Naive thymus-derived CD4-positive, alpha-beta T cell (primary cell): ENCODE measurements at regions not wholly inside any gene's neighbourhood (a gene's known extent, or its start where the extent isn't known, plus 50 kb on each side); places are given as distances from the start of the nearest gene placed in this dataset.
"Not testable (repeated sequence)": the region's sequence is repeated elsewhere in the genome, so short reads cannot be mapped to it uniquely, and the experiment has no call there.

Experiments
- ATAC-seq: fragments of 150-1000 bp; cut with Tn5 transposase; 2 replicates; pipeline ENCODE4 v1.10.0; 2021; ENCODE audit warnings: mild to moderate bottlenecking, moderate library complexity
- CTCF ChIA-PET: fragments of 350-600 bp; sonication (Branson Sonifier 250); formaldehyde crosslinking; loops from one replicate; lab custom pipeline; 2021; ENCODE audit warnings: antibody characterized with exemption; lab: Charles Lee
- POLR2A ChIA-PET: fragments of 350-600 bp; sonication (Branson Sonifier 250); formaldehyde crosslinking; loops from one replicate; lab custom pipeline; 2021; ENCODE audit warnings: antibody characterized with exemption, inconsistent platforms; lab: Charles Lee
- DNase-seq, 9 donors: peaks; one replicate each; pipeline versions ENCODE4 v3.0.0 to v3.0.0-alpha.2; 2020 to 2022; ENCODE audit warnings: mixed read lengths in 1 of 9
- H3K27ac ChIP-seq: one replicate; pipeline ENCODE4 v1.7.0; 2013; ENCODE audit warnings: mild to moderate bottlenecking, low read depth, low read length, moderate library complexity
- H3K27me3 ChIP-seq, 2 donors: one replicate each; pipeline ENCODE4 v1.7.0; 2013; ENCODE audit warnings: low read length in 2 of 2, mild to moderate bottlenecking in 2 of 2, moderate library complexity in 2 of 2; ENCODE audit not compliant: control insufficient read depth in 2 of 2, insufficient read depth in 2 of 2
- H3K36me3 ChIP-seq, 3 experiments: 1 replicate in 2 of 3; 2 replicates in 1 of 3; pipeline ENCODE4 v1.7.0; 2013; ENCODE audit warnings: low read length in 3 of 3, mild to moderate bottlenecking in 3 of 3, moderate library complexity in 1 of 3; ENCODE audit not compliant: insufficient read depth in 3 of 3, control insufficient read depth in 2 of 3
- H3K4me1 ChIP-seq, 2 donors: one replicate each; pipeline ENCODE4 v1.7.0; 2013; ENCODE audit warnings: low read length in 2 of 2, mild to moderate bottlenecking in 2 of 2, moderate library complexity in 1 of 2; ENCODE audit not compliant: control insufficient read depth in 2 of 2, insufficient read depth in 2 of 2
- H3K4me3 ChIP-seq: 2 replicates; pipeline ENCODE4 v1.7.0; 2013; ENCODE audit warnings: mild to moderate bottlenecking, low read length
- H3K9me3 ChIP-seq, 3 experiments: 1 replicate in 2 of 3; 2 replicates in 1 of 3; pipeline ENCODE4 v1.7.0; 2013; ENCODE audit warnings: low read length in 3 of 3; ENCODE audit not compliant: control insufficient read depth in 2 of 3
- H3K27ac Mint-ChIP-seq, 9 donors: one replicate each; pipeline ENCODE4 v1.8.0; 2020 to 2022; ENCODE audit warnings: mixed read lengths in 9 of 9, mild to moderate bottlenecking in 8 of 9, moderate library complexity in 5 of 9, inconsistent platforms in 2 of 9
- H3K27me3 Mint-ChIP-seq, 5 donors: one replicate each; pipeline ENCODE4 v1.8.0; 2021 to 2022; ENCODE audit warnings: mixed read lengths in 5 of 5, mild to moderate bottlenecking in 1 of 5
- H3K36me3 Mint-ChIP-seq, 5 donors: one replicate each; pipeline ENCODE4 v1.8.0; 2020 to 2022; ENCODE audit warnings: mixed read lengths in 5 of 5, mild to moderate bottlenecking in 3 of 5, inconsistent platforms in 1 of 5
- H3K4me1 Mint-ChIP-seq, 7 donors: one replicate each; pipeline ENCODE4 v1.8.0; 2020 to 2022; ENCODE audit warnings: mixed read lengths in 7 of 7, mild to moderate bottlenecking in 3 of 7, inconsistent platforms in 1 of 7
- H3K4me3 Mint-ChIP-seq, 10 donors: one replicate each; pipeline ENCODE4 v1.8.0; 2020 to 2022; ENCODE audit warnings: mild to moderate bottlenecking in 10 of 10, mixed read lengths in 10 of 10, moderate library complexity in 6 of 10, inconsistent platforms in 2 of 10
- H3K9me3 Mint-ChIP-seq, 11 donors: one replicate each; pipeline ENCODE4 v1.8.0; 2020 to 2022; ENCODE audit warnings: mixed read lengths in 11 of 11, mild to moderate bottlenecking in 4 of 11, inconsistent platforms in 1 of 11, moderate library complexity in 1 of 11
- intact Hi-C, 2 donors: fragments of 100-400 bp; cut with micrococcal nuclease; formaldehyde crosslinking; loops; one replicate each; pipeline ENCODE4 v1.15.1; 2023

DNA sequence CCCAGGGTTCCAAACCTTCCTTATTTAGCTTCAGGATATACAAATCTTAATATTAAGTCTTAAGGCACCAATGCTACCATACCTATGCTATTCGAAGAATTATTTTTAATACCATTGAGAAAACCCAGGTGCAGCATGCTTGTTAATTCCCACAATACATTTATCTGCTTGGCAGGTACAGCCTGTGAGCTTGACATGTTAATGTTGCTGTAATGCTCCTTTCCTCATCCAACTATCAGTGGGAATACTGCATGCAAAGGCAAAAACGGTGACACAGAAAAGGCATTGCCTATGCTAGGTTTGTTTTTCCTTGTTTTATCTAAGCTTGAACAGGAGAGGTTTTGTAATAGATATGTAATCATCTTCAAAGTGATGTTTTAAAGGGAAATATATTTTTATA is 135.7 kb upstream of the COX7C start:
- intact Hi-C loops: no loop called here
- H3K36me3 ChIP-seq: no peaks in the 10 kb centered on the region

DNA sequence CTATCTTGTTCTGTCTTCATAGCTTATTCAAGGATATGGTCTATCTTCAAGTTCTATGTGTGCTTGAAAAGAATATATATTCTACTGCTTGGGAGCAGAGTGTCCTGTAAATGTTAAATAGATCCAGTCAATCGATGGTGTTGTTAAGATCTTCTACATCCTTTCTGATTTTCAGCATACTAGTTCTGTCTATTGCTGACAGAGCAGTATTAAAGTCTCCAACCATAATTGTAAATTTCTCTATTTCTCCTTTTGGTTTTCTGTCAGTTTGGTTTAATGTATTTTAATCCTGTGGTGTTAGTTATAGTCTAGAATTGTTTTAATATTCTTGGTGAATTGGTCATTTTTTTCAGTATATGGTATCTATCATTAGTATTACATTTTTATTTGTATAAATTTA is 124.0 kb upstream of the COX7C start:
- intact Hi-C loops: no loop called here
- no peak overlapping the region for H3K27ac Mint-ChIP-seq
- CTCF ChIA-PET: no interaction called here
- Histone ChIP-seq H3K4me3 (no peak overlapping the region), H3K4me1 (no peaks in the 10 kb centered on the region), H3K27ac (no peak overlapping the region), H3K36me3 (no peaks in the 10 kb centered on the region), H3K27me3 (no peaks in the 10 kb centered on the region), H3K9me3 (no peaks in the 10 kb centered on the region)
- peaks cover 0 to 2% (median 0%) of the 10 kb centered on the region in 11 donors for H3K9me3 Mint-ChIP-seq
- H3K4me3 Mint-ChIP-seq: no peak overlapping the region
- ATAC-seq (no peak), DNase-seq (no peak)
- H3K27me3 Mint-ChIP-seq: peaks cover 0 to 7% (median 4%) of the 10 kb centered on the region in 5 donors
- no peaks in the 10 kb centered on the region for H3K36me3 Mint-ChIP-seq
- POLR2A ChIA-PET: no interaction called here
- H3K4me1 Mint-ChIP-seq: no peaks in the 10 kb centered on the region

More for the DNA sequence above, 135.7 kb upstream of the COX7C start:
- Histone ChIP-seq H3K27ac (no peak overlapping the region), H3K9me3 (no peaks in the 10 kb centered on the region), H3K4me1 (no peaks in the 10 kb centered on the region), H3K27me3 (peaks cover 0 to 3% of the 10 kb centered on the region in 2 donors), H3K4me3 (no peak overlapping the region)
- DNase-seq: no peak
- CTCF ChIA-PET: no interaction called here
- H3K36me3 Mint-ChIP-seq: no peaks in the 10 kb centered on the region
- ATAC-seq: no peak
- H3K27ac Mint-ChIP-seq: no peak overlapping the region
- H3K4me3 Mint-ChIP-seq: no peak overlapping the region
- peaks cover 0 to 12% (median 0%) of the 10 kb centered on the region in 11 donors for H3K9me3 Mint-ChIP-seq
- peaks cover 0 to 8% (median 6%) of the 10 kb centered on the region in 5 donors for H3K27me3 Mint-ChIP-seq
- H3K4me1 Mint-ChIP-seq: no peaks in the 10 kb centered on the region
- POLR2A ChIA-PET: no interaction called here

DNA sequence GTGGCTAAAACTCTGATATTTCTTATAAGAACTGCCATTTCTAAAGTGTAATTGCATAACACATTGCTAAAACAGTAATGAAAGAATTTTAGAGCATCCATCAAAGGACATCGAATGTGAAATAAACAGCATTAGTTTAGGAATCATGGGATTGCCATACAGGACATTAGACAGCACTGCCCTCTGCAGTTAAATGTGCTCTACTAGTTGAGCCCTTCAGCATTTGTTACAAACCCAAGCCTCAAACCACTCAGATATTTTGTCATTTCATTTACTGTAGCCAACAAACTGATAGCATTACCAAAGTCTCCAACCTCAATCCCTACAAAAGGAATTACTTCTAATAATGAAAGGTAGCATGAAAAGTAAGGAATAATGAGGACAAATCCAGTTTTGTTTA is 116.8 kb upstream of the COX7C start:
- CTCF ChIA-PET: no interaction called here
- POLR2A ChIA-PET: no interaction called here

DNA sequence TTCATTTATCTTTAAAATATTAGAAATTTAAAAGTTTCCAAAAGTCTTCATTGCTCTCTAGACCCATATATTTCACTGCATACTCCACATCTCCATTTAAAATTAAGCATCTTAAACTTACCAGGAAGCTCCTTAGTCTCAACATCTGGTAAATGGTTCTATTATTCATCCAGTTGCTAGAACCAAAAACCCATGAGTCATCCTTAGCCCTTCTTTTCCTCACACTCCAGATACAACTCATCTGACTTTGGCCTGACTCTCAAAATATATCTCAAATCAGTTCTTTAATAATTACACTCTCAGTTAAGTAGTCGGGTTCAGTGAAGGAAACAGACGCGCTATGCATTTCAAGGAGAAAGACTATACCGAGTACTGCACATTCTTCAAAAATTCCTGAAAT is 110.2 kb upstream of the COX7C start:
- H3K4me3 ChIP-seq: no peak overlapping the region
- Mint-ChIP-seq H3K27me3 (peaks cover 0 to 4% (median 0%) of the 10 kb centered on the region in 5 donors), H3K4me1 (no peaks in the 10 kb centered on the region), H3K27ac (no peak overlapping the region), H3K36me3 (no peaks in the 10 kb centered on the region), H3K9me3 (peaks cover 0 to 13% (median 4%) of the 10 kb centered on the region in 11 donors), H3K4me3 (no peak overlapping the region)
- DNase-seq: no peak
- H3K27ac ChIP-seq: no peak overlapping the region
- ChIA-PET POLR2A (no interaction called here), CTCF (no interaction called here)
- no peaks in the 10 kb centered on the region for H3K36me3 ChIP-seq
- H3K4me1 ChIP-seq: no peaks in the 10 kb centered on the region
- no peaks in the 10 kb centered on the region for H3K27me3 ChIP-seq
- no peaks in the 10 kb centered on the region for H3K9me3 ChIP-seq
- ATAC-seq: no peak
- intact Hi-C loops: no loop called here

More for the DNA sequence above, 116.8 kb upstream of the COX7C start:
- ATAC-seq (no peak), DNase-seq (no peak)
- H3K4me3 Mint-ChIP-seq: no peak overlapping the region
- no peaks in the 10 kb centered on the region for H3K27me3 ChIP-seq
- H3K4me1 ChIP-seq: no peaks in the 10 kb centered on the region
- no peak overlapping the region for H3K27ac Mint-ChIP-seq
- H3K4me3 ChIP-seq: no peak overlapping the region
- peaks cover 0 to 7% (median 2%) of the 10 kb centered on the region in 5 donors for H3K27me3 Mint-ChIP-seq
- no peak overlapping the region for H3K27ac ChIP-seq
- H3K9me3 Mint-ChIP-seq: peaks cover 0 to 5% (median 0%) of the 10 kb centered on the region in 11 donors
- no peaks in the 10 kb centered on the region for H3K9me3 ChIP-seq
- H3K36me3 Mint-ChIP-seq: no peaks in the 10 kb centered on the region
- H3K4me1 Mint-ChIP-seq: no peaks in the 10 kb centered on the region
- H3K36me3 ChIP-seq: no peaks in the 10 kb centered on the region
- intact Hi-C loops: no loop called here

DNA sequence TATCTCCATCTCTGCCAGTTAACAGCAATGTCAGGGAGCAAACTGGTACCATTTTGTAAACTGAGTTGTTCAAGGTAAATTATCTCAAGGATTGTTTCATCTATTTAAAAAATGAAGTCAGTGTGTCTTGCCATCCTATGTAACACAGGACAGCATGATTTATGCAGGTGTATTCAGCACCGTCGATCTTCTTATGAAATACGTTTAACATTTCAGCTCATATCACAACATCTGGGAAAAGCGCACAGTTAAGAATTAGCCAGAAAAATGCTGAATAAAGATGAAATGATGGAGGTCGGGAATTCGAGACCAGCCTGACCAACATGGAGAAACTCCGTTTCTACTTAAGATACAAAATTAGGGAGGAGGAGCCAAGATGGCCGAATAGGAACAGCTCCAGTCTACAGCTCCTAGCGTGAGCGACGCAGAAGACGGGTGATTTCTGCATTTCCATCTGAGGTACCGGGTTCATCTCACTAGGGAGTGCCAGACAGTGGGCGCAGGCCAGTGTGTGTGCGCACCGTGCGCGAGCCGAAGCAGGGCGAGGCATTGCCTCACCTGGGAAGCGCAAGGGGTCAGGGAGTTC is 107.3 kb upstream of the COX7C start:
- H3K4me1 ChIP-seq, H3K4me3 Mint-ChIP-seq, H3K36me3 Mint-ChIP-seq, intact Hi-C loops, H3K4me3 ChIP-seq, H3K27me3 Mint-ChIP-seq, H3K27ac ChIP-seq, POLR2A ChIA-PET, DNase-seq, CTCF ChIA-PET, H3K36me3 ChIP-seq, H3K4me1 Mint-ChIP-seq, ATAC-seq, H3K27ac Mint-ChIP-seq, H3K9me3 ChIP-seq, H3K27me3 ChIP-seq: not testable (repeated sequence)
- peaks cover 0 to 13% (median 4%) of the 10 kb centered on the region in 11 donors for H3K9me3 Mint-ChIP-seq

DNA sequence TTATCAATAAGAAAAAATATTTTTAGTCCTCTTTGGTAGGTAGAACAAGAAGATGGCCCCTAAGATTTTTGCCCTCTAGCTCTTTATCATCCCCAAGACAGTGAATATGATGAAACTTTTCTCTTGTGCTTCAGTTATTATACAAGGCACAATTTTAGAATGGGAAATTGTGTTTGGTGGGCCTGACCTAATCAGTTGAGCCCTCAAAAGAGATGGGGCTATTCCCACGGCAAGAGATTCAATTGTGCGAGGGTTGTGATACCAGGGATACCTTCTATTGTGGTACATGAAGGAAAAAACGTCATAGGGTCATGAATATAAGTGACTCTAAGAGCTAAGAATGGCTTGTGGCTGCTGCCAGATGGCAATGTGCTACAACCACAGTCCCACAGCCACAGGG is 94.0 kb upstream of the COX7C start:
- H3K4me1 ChIP-seq: no peaks in the 10 kb centered on the region
- H3K9me3 ChIP-seq: no peaks in the 10 kb centered on the region
- Mint-ChIP-seq H3K27me3 (peaks cover 0 to 7% (median 0%) of the 10 kb centered on the region in 5 donors), H3K36me3 (no peaks in the 10 kb centered on the region), H3K4me3 (no peak overlapping the region), H3K9me3 (peaks cover 0 to 3% (median 0%) of the 10 kb centered on the region in 11 donors), H3K27ac (no peak overlapping the region), H3K4me1 (no peaks in the 10 kb centered on the region)
- CTCF ChIA-PET: no interaction called here
- POLR2A ChIA-PET: no interaction called here
- no peak for ATAC-seq
- no peak overlapping the region for H3K4me3 ChIP-seq
- no peaks in the 10 kb centered on the region for H3K36me3 ChIP-seq
- intact Hi-C loops: no loop called here
- no peak overlapping the region for H3K27ac ChIP-seq
- no peak for DNase-seq
- no peaks in the 10 kb centered on the region for H3K27me3 ChIP-seq

DNA sequence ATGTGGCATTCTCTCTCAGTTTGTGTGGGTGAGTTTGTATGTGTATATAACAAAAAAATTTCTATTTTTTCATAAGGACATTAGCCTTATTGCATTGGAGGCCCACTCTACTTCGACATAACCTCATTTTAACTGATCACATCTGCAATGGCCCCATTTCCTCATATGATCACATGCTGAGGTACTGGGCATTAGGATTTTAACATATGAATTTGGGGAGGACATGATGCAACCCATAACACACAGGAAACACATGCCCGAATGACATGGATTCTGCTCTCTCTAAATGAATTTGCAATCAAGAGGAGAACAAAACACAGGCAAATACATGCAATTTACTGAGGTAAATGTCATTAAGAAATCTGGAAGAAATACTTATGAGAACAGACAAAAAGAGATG is 92.1 kb upstream of the COX7C start:
- no peaks in the 10 kb centered on the region for H3K9me3 ChIP-seq
- DNase-seq (no peak), ATAC-seq (no peak)
- no peaks in the 10 kb centered on the region for H3K4me1 ChIP-seq
- no peaks in the 10 kb centered on the region for H3K27me3 ChIP-seq
- Mint-ChIP-seq H3K4me1 (no peaks in the 10 kb centered on the region), H3K4me3 (no peak overlapping the region), H3K9me3 (peaks cover 0 to 3% (median 0%) of the 10 kb centered on the region in 11 donors), H3K27me3 (peaks cover 0 to 14% (median under 1%) of the 10 kb centered on the region in 5 donors), H3K27ac (no peak overlapping the region), H3K36me3 (no peaks in the 10 kb centered on the region)
- H3K27ac ChIP-seq: no peak overlapping the region
- POLR2A ChIA-PET: no interaction called here
- intact Hi-C loops: no loop called here
- no peaks in the 10 kb centered on the region for H3K36me3 ChIP-seq
- CTCF ChIA-PET: no interaction called here
- H3K4me3 ChIP-seq: no peak overlapping the region
